BE2C (cell line): ENCODE measurements at regions not wholly inside any gene's neighbourhood (a gene's known extent, or its start where the extent isn't known, plus 50 kb on each side); places are given as distances from the start of the nearest gene placed in this dataset.

ENCODE experiments used
- DNase-seq: peaks from one replicate; pipeline ENCODE4 v3.0.0-alpha.2; 2020
- H3K27me3 ChIP-seq: fragments of 250-450 bp; sonication (Bioruptor Pico); 2 replicates; pipeline ENCODE4 v1.5.1; 2020; ENCODE audit warnings: mild to moderate bottlenecking
- H3K36me3 ChIP-seq: fragments of 250-450 bp; sonication (Bioruptor Pico); 2 replicates; pipeline ENCODE4 v1.5.1; 2020; ENCODE audit warnings: mild to moderate bottlenecking
- H3K4me1 ChIP-seq: fragments of 250-450 bp; sonication (Bioruptor Pico); 2 replicates; pipeline ENCODE4 v1.5.1; 2020
- H3K4me3 ChIP-seq: 2 replicates; pipeline ENCODE4 v1.5.1; 2011; ENCODE audit warnings: low read depth, low read length
- H3K9me3 ChIP-seq: fragments of 250-450 bp; sonication (Bioruptor Pico); 2 replicates; pipeline ENCODE4 v1.5.1; 2020
- CTCF ChIP-seq: IDR thresholded peaks from 2 replicates; pipeline ENCODE4 v1.5.1; 2012; ENCODE audit warnings: mild to moderate bottlenecking, low read depth, low read length

GRCh38 chr2:65615602-65616001, 183.2 kb upstream of the SPRED2 start:
- Histone ChIP-seq H3K4me1 (no peaks in the 10 kb centered on the region), H3K27me3 (no peaks in the 10 kb centered on the region), H3K4me3 (no peak overlapping the region), H3K36me3 (no peaks in the 10 kb centered on the region), H3K9me3 (no peaks in the 10 kb centered on the region)
- no peak for TF ChIP-seq CTCF
- no peak for DNase-seq

GRCh38 chr2:65613968-65614555, 181.7 kb upstream of the SPRED2 start:
- Histone ChIP-seq H3K36me3 (no peaks in the 10 kb centered on the region), H3K4me3 (no peak overlapping the region), H3K4me1 (no peaks in the 10 kb centered on the region), H3K27me3 (no peaks in the 10 kb centered on the region), H3K9me3 (no peaks in the 10 kb centered on the region)
- no peak for DNase-seq
- no peak for TF ChIP-seq CTCF

- Histone ChIP-seq H3K4me3 (no peak overlapping the region), H3K36me3 (no peaks in the 10 kb centered on the region), H3K9me3 (no peaks in the 10 kb centered on the region), H3K27me3 (no peaks in the 10 kb centered on the region), H3K4me1 (no peaks in the 10 kb centered on the region)
- no peak for DNase-seq
- TF ChIP-seq CTCF = no peak
These were observed 179.1 kb upstream of the SPRED2 start for GRCh38 chr2:65611488-65611887.

GRCh38 chr2:65608916-65609315, 176.5 kb upstream of the SPRED2 start:
- no peaks in the 10 kb centered on the region for H3K4me1 ChIP-seq

GRCh38 chr2:65608466-65608865, 176.1 kb upstream of the SPRED2 start:
- Histone ChIP-seq H3K27me3 (no peaks in the 10 kb centered on the region), H3K36me3 (no peaks in the 10 kb centered on the region), H3K4me3 (no peak overlapping the region), H3K9me3 (no peaks in the 10 kb centered on the region), H3K4me1 (no peaks in the 10 kb centered on the region)
- DNase-seq = no peak
- TF ChIP-seq CTCF = no peak

More at GRCh38 chr2:65608916-65609315, 176.5 kb upstream of the SPRED2 start:
- Histone ChIP-seq H3K4me3 (no peak overlapping the region), H3K27me3 (no peaks in the 10 kb centered on the region), H3K36me3 (no peaks in the 10 kb centered on the region), H3K9me3 (no peaks in the 10 kb centered on the region)
- TF ChIP-seq CTCF = no peak
- no peak for DNase-seq

- DNase-seq = no peak
- TF ChIP-seq CTCF = no peak
- H3K27me3 ChIP-seq = no peaks in the 10 kb centered on the region
- H3K4me3 ChIP-seq = no peak overlapping the region
- H3K4me1 ChIP-seq = no peaks in the 10 kb centered on the region
- H3K9me3 ChIP-seq = no peaks in the 10 kb centered on the region
- H3K36me3 ChIP-seq = no peaks in the 10 kb centered on the region
These were observed 175.4 kb upstream of the SPRED2 start for GRCh38 chr2:65607662-65608305.
